HS-27A (cell line): ENCODE measurements at regions not wholly inside any gene's neighbourhood (a gene's known extent, or its start where the extent isn't known, plus 50 kb on each side); places are given as distances from the start of the nearest gene placed in this dataset.
"Not testable (repeated sequence)": the region's sequence is repeated elsewhere in the genome, so short reads cannot be mapped to it uniquely, and the experiment has no call there.

ENCODE experiments used
- DNase-seq: peaks from one replicate; pipeline ENCODE4 v3.0.0-alpha.2; 2012; ENCODE audit warnings: low read depth, missing footprints

DNA sequence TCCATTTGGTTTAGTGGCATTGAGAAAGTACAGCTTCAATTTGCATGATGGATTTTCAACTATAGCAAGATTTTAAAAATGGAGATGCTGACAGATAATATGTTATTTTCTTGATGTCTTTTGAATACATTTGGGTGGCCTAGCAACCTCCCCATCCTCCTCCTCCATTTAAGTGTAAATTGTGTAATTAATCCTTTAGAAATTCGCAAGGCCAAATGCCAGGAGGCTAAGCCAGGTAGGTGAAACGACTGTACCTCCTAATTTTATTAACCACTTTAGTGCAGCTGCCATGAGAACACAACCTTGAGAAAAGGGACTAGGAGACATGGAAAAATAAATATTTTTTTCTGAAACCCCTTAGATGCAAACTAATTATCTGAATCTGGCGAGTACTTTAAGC is 248.8 kb downstream of the MRPS30 start:
- DNase-seq: no peak

DNA sequence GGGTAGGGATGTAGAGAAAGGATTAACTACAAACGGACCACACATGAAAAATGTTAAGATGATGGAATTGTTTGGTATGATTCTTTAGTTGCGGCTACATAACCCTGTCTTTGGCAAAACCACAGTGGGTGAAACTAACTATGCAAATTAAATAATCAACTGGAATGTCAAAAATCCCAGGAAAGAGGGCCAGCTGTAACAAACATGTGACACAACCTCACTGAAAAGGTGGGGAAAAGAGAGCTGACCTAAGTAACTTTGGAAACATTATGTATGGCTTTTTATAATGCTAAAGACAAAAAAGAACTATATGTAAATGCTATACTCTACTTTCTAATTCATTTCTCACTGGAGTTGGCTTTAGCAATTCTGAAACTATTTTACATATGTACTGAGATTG is 252.0 kb downstream of the MRPS30 start:
- peak; percentile 29 for DNase-seq

DNA sequence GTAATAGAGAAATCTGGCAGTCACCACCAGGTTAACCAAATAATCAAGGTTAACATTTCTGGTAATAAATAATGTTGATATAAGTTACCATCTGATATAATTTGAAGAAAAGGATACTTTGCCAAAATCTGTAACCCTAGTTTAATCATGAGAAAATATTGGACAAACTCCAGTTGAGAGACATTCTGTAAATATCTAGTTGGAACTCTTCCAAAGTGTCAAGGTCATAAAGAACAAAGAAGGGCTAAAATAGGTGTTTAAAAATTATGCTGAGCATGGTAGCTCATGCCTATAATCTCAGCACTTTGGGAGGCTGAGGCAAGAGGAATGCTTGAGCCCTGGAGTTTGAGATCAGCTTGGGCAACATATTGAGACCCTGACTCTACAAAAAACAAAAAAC is 253.3 kb downstream of the MRPS30 start:
- DNase-seq: no peak

DNA sequence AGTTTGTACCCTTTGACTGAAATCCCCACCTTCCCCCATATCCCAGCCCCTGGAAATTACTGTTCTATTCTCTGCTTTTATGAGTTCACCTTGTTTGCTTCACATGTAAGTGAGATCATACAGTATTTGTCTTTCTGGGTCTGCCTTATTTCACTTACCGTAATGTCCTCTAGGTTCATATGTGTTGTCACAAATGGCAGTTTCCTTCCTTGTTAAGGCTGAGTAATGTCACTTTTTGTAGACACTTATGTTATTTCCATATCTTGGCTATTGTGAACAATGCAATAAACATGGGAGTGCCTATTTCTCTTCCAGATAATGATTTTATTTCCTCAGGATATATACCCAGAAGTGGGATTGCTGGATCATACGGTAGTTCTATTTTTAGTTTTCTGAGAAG is 272.3 kb downstream of the MRPS30 start:
- DNase-seq: no peak

DNA sequence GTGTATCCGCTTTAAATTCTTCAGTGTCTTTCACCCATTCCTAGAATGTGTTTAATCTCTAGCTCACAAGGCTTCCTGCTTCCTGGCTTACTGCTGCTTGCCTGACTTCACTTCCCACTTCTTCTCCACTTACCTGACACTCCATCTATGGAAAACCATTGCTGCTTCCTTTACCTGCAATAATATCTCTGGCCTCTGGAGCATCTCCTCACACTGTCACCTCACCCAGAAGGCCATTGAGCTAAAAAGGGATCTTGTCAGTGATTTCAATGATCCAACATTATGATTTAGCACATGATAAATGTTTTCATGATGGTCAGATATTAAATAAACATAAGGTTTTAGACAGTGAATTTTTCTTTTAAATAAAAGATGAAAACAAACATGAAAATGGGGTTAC is 281.1 kb downstream of the MRPS30 start:
- no peak for DNase-seq

DNA sequence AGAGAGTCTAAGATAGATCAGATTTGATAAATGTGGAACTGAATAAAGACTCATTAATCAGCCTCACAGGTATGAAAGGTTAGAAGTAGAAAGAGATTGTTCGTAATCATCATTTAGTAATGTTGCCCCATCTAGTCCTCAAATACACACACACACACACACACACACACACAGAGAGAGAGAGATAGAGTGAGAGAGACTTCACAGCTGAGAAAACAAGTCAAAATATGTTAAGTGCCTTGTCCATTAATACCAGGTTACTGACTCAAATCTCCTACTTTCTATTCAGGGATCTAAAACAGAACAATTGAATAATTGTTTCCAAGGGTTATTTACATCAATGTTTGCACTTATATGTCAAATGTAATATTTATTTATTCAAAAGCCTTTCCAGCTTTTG is 284.6 kb downstream of the MRPS30 start:
- DNase-seq: no peak

DNA sequence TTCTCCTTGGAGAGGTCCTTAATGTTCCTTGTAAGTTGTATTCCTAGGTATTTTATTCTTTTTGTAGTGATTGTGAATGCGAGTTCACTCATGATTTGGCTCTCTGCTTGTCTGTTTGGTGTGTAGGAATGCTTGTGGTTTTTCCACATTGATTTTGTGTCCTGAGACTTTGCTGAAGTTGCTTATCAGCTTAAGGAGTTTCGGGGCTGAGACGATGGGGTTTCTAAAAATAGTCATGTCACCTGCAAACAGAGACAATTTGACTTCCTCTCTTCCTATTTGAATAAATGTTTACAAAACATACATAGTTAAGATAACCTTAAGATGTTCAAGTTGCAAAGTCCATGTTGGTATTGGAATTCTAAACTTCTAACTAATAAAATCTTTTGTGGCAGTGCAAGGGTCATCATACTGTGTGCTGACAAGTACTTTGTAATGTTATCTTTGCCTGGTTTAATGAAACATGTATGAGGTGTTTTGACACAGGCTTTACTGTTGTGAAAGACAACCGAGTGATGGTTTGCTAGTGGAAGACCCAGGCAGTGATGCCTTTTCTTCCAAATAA is 286.2 kb downstream of the MRPS30 start:
- no peak for DNase-seq

DNA sequence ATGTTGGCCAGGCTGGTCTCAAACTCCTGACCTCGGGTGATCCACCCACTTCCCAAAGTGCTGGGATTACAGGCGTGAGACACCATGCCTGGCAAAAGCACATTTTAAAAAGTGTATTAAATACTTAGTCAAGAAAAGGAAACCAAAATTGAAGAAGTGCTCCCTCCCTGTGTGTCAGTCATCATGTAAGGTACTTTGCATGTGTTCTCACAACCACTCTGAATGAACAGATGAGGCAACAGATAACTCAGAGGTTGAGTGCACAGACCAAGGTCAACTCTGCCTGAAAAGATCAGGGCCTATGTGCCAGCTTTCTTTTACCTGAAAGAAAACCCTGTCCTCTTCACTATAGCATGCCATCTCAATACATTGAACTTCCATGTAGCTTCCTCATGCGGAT is 289.7 kb downstream of the MRPS30 start:
- DNase-seq: no peak

DNA sequence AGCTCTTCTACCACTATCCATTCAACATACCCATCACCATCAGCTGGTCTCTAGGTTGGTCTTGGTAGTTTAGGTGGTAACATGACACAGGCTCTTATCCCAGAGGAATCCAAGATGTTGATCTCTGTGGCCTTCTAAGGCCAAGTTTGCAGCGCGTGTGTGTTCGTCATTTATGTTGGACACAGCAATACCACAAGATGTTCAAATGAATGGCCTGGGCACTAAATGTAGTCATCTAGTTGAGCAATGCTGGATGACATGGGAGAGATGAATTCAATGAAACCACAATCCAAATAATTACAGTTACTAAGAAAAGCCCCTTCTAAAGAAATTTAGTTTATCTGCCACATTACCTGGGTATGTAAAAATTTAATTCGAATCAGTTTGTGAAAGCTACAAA is 292.4 kb downstream of the MRPS30 start:
- DNase-seq: no peak

DNA sequence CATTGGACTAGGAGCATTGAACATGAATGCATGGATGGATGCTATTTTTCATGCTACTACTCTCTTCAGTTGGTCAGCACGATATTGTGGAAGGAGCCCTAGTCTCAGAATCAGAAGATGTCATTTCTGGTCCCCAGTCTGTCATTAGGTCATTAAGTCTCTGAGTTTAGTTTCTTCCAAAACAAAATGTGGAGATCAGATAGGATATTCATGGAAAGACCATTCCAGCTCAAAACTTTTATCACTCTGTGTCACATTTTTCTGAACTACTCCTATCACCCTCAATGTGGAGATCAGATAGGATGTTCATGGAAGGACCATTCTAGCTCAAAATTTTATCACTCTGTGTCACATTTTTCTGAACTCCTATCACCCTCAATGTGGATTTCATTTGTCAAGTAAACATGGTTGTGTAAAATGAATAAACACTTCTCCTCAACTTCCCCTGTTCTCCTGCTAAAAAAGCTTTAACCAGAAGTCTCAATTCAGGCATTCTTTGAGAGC is 296.8 kb downstream of the MRPS30 start:
- no peak for DNase-seq

DNA sequence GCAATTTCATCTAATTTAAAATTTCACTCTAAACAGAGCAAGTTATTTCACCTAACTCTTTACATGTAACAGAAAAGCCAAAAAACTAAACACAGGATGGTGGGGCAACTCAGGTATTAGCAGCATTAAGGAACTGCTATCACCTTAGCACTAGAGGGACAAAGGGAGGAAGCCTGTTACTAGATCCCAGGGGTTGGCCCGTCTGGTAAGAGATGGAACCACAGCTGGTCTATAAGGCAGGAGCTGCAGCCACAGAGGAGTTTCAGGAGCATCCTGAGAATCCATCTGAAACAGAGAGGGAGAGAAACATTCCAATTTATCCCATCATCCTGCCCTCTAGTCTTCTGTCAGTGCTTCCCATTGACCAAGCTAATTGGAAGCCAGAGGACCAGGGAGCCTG is 300.3 kb downstream of the MRPS30 start:
- DNase-seq: no peak

DNA sequence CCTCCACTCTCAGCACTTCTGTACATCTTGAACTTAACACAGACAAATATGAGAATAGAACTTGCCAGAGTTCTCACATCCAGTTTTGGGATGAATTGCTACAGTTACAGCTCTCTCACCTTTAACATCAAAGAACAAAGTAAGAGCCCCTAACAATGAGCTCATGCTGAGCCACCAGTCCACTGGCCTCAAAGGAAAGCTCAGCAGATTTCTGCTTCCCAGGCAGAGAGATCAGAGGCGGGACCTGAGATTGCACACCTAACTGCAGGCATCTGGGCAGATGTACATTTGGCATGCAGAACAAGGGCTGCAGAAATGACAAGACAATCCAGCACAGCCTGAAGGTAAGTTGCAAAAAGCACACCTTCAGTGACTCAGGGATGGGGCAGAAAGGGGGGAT is 300.9 kb downstream of the MRPS30 start:
- no peak for DNase-seq

DNA sequence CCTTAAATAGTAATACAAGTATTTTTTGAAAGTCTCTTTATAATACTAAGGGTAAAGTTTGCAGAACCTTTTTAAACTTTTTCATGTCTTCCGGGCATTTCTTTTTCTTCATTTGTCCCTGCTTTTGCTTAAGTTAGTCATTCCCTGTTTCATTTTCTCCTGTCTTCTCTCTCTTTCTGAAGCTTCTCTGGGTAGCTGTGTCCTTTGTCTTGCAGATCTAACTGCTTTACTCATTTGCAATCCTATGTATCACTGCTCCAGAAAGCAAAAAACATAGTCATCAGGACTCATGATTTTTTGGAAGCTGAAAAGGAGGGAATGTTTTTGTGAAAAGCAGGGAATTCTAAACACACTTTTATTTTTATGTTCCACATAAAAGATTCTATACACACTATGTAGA is 301.7 kb downstream of the MRPS30 start:
- DNase-seq: no peak

DNA sequence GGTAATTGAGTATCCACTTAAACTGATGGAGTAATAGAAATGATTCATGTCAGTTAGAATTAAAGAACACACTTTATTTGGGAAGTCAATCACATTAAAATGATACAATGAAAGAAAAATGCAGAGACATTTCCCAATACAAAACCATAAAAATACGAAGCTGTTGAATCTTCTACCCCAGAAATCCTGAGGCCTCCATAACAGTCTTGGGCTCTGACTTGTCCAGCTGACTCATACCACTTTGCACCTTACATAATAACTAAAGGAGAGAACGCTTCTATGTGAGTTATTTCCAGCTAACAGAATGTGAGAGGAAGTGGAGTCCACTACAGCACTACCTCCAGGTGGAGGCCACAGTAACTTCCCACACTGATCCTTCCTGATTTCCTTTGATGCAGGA is 305.0 kb downstream of the MRPS30 start:
- DNase-seq: peak; percentile 64

DNA sequence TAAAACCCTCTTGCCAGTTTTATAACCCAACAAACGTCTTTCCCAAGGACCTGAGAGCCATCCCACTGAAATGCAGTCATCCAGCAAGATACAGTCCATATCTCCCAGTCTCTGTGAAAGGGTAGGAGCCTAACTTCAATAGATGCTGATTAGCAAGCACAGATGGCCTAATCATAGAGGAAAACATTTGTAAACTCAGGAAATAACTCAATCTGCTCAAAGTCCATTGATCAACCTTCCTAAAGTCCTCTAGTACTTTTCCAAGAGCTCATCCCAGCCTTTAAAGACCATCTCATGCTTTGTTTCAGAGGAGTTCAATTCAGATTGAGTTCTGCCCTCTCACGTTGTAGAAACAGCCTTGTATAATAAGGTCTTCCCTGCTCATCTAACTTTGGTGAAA is 324.2 kb downstream of the MRPS30 start:
- DNase-seq: no peak

DNA sequence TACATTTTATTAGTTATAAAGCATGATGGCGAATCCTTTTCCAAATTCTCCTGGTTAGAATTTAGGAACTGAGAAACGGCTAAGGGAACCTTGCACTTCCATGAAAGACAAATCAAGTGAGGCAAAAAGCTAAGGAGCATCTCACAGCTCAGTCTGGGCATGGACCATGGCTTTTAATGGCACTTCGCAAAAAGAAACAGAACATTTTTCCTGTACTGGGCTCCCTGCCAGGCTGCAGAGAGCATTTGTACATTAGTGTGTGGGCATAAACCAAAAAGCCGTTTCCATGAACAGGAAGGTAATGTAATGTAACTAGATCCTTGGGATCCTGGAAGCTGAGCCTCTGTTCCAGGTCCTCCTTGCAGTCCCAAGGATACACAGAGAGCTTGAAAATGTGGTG is 354.2 kb downstream of the MRPS30 start:
- no peak for DNase-seq

DNA sequence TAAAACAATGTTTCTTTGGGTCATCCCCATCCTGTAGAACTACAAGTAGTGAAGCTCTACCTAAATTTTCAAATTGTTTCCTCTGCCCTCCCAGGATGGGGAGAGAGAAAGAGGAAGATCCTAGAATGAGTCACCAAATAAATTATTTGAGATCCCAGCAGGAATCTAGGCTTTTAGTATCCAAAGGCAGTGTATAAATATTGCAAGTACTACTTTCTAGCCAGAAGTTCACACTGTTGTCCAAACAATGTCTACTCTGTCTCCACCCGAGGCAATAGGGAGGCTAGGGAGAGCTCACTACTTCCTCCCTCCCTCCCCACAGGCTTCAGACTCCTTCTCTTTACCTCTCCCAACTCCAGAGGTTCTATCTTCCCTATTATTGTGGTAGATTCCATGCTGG is 362.8 kb downstream of the MRPS30 start:
- no peak for DNase-seq

DNA sequence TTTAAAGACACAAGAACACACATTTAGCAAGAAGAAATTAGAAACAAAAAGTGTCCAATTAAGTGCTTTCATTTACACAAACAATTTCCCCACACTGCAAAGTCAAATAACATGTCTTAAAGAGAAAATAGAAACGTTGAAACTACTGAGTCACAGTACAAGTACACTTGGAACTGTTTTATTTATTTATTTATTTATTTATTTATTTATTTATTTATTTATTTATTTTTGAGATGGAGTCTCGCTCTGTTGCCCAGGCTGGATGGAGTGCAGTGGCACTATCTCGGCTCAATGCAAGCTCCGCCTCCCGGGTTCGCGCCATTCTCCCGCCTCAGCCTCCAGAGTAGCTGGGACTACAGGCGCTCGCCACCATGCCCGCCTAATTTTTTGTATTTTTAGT is 363.9 kb downstream of the MRPS30 start:
- not testable (repeated sequence) for DNase-seq

DNA sequence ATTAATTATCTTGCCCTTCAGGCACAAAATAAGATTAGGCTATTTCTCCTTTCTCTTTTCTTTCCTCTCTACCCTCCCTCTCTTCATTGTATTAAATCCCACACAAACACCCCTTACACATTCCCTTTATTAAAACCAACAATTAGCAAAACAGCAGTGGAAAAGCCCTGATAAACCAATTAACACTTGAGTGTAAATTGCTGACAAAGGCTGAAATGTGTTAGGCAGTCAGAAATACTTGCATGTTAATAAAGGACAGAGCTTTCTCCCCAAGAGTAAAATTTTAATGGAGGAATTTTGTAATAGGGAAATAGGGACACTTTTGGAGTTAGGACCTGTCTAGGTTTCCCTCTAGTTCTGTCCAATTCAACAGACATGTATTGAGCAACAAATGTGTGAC is 370.9 kb downstream of the MRPS30 start:
- DNase-seq: no peak

DNA sequence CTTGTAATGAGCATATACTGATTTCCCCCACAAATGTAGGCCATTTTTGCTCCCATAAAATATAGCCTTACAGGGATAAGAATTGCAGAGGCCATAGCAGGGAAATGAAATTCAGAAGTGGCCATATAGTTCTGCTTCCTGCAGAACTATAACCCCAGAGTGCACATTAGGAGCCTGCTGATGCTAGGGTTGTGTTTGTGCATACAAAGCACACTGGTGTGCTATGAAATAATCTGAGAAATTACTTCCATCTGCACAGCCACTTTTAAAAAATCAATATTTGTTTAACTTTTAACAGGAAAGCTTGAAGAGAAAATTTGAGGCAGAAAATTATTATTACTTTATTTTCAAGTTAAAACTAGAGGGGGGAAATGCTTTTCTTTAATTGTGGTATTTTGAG is 380.3 kb downstream of the MRPS30 start:
- no peak for DNase-seq

DNA sequence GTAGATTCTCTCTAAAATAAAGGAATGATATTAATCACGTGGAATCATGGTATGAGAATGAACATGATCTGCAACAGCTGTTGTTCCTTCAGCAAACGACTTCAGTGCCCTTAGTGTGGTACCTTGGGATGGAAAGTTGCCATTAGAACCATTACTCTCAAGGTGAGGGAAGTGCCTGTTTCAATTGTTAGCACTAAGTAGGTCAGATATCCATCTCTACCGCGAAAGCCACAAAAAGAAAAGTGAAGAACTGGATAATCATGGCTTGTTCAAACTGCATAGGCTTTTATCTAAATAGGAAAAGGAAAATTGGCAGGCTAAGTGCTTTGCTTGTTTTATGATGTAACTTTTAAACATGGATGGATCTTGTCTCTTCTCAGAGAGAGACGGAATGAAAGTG is 380.7 kb downstream of the MRPS30 start:
- no peak for DNase-seq

DNA sequence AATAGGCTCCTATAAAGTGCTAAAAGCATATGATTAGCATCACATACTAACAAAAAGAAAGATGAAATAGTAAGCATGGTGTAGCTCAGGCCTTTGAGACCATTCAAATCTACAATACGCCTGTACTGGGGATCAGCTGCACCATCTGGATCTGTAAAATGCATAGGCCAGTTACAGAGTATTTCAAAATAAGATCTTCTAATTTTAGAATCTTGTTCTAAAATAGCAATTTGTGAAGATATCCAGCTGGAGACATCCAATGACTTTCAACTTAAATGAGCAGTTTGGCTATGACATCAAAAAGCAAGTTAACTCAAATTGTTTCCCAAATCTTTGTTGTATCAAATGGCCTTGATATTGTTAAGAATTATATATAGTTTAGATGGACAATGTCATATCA is 386.3 kb downstream of the MRPS30 start:
- DNase-seq: no peak
